C4-2B (cell line): ENCODE measurements at regions not wholly inside any gene's neighbourhood (a gene's known extent, or its start where the extent isn't known, plus 50 kb on each side); places are given as distances from the start of the nearest gene placed in this dataset.

Experiments used
- H3K27ac ChIP-seq: fragments of 450-650 bp; 2 replicates; pipeline ENCODE4 v1.5.1; 2017
- ZFX ChIP-seq: fragments of 450-650 bp; IDR thresholded peaks from 2 replicates; pipeline ENCODE4 v1.6.1; 2017
- TF ChIP-seq, protein P1 (sequence below): fragments of 450-650 bp; conservative IDR thresholded peaks from 2 replicates; pipeline ENCODE4 v1.5.1; 2017; ENCODE audit warnings: mild to moderate bottlenecking

DNA sequence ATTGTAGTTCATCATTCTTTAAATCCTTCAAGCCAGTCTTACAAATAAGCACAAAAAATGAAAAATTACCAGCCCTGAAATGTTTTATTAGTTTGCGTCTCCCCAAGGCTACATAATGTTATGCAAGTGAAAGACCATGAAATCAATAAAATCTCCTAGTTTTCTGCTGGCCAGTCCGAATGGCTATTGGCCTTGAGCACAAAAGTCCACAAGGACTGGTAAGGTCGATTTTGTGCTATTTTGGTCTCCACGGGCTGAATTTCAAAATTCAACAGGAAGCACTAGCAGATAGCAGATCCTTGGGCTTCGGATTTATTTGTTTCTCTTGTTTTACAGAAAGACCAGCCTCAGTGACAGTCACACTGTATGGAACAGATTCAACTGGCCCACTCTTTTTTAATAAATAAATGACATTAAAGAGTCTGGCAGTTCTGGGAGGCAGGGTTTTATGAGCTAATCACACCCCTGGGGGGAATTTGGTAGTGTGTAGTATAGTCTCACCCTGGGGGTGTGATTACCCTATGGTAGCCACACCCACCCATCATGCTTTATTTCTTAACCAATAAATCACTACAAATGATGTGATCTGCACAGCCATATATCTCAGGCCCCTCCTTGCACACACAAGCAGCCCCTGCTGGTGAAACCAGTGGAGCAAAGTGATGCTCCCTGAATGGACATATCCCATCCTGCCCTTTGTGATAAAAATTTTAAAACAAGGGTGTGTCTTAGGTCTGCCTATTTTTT, 51.1 kb upstream of the TMEM33 start:
- no peak for TF ChIP-seq ZFX
- TF ChIP-seq, protein P1, sequence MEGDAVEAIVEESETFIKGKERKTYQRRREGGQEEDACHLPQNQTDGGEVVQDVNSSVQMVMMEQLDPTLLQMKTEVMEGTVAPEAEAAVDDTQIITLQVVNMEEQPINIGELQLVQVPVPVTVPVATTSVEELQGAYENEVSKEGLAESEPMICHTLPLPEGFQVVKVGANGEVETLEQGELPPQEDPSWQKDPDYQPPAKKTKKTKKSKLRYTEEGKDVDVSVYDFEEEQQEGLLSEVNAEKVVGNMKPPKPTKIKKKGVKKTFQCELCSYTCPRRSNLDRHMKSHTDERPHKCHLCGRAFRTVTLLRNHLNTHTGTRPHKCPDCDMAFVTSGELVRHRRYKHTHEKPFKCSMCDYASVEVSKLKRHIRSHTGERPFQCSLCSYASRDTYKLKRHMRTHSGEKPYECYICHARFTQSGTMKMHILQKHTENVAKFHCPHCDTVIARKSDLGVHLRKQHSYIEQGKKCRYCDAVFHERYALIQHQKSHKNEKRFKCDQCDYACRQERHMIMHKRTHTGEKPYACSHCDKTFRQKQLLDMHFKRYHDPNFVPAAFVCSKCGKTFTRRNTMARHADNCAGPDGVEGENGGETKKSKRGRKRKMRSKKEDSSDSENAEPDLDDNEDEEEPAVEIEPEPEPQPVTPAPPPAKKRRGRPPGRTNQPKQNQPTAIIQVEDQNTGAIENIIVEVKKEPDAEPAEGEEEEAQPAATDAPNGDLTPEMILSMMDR, result peak; percentile 13; the same call in 1 of the 2 replicates
- H3K27ac ChIP-seq, result no peak overlapping the region

DNA sequence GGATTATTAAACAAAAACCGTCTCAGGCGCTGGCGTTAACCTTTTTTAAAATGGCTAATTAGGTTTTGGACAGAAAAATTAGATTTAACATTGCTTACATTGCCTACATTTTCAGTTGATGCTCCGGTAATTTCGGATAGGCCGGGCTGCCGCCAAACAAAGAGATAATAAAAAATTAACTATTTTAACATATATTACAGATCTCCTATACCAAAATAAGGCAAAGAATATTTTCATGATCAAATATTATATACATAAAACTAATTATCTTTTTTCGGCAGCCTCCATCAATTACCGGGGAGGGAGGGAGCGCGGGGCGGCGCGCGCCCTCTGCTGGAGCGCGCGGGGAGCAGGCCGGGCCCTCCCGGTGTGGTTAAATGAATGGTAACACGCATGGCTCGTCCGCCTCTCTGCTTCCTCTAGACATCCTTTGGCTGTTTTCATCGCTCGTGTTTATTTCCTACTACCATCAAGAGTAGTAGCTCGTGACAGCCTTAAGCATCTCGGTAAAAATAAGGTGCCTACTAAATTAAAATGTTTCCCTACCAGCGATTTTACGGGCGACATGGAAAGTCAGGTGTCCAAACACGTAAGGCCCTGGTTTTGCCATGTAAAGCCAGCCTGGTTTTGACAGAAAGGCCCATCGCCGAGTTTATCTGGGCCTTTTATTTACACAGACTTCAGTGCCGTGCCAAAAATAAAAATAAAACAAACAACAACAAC, 52.4 kb upstream of the TMEM33 start:
- no peak overlapping the region for H3K27ac ChIP-seq
- TF ChIP-seq, protein P1, result peak; percentile 79
- TF ChIP-seq ZFX, result no peak

DNA sequence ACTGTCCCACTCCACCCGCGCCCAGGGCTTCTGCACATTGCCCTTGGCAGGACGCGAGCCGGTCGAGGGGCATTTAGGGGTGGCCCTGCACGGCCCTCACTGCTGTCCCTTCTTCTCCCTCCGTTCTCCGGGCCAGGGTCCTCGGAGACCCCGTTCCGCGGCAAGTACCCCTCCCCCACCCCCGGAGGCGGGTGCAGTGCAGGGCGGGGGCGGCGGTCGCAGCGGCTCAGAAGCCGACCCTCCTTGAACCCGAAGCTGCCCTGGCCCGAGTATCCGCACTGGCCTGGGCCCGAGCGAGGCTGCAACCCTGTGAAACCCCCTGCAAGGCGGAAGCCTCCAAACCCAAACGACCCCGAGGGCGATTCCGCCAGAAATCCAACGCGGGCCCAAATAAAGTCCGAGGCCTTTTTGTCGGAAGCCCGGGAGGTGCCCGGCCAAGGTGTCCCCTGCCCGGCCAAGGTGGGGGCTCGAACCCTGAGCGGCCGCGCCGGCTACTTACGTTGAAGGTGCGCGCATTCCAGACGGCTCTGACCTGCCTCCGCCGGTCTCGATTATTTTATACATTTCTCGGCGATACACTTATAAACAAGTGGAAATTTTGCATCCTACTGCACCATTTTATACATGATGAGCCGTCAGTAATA, 53.1 kb upstream of the TMEM33 start:
- TF ChIP-seq, protein P1, result no peak
- no peak for TF ChIP-seq ZFX
- H3K27ac ChIP-seq, result no peak overlapping the region

DNA sequence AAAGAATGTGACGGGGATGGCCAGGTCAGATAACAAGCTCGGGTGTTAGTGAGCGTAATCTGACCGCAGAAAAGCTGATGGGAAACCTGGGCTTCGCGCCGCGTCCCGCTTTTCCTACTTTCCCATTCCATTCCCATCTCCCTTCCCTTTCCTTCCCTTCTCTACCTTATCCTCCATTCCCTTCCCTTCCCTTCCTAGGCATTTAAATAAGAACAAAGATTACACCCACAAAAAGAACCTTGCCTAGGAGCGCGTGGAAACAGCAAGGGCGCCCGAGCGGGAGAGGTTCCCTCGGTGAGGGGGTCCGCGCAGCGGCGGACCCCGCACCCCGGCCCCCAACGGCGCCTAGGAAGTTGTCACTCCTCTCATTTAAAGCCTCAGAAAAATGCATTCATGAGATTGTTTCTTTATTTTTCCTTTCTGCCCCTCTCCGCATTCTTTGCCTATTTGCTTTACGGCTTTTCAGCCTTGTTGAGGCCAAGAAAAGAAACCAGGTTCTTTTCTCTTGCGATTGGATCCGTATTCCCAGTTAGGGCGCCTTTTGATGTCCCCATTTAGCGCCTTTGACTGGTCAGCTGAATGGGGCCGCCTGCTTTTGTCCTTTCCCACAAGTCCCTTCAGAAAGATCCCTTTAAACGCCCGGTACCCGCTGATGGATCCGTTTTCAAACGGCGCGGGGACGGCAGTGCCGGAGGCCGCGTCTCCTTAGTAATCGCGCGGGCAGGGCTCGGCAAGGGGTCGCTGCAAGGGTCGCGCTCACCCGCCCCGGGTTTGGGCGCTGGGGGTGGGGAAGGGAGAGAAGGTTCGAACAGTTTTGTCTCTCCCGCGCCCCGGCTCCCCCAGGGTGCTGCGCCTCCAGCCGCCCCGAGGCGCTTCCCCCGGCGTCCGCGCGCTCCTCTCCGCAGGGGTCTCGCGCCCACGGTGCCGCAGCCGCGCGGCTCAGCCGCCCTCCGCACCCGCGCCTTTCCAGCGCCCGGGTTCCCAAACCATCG, 54.1 kb upstream of the TMEM33 start:
- no peak overlapping the region for H3K27ac ChIP-seq
- TF ChIP-seq, protein P1, result no peak
- no peak for TF ChIP-seq ZFX

DNA sequence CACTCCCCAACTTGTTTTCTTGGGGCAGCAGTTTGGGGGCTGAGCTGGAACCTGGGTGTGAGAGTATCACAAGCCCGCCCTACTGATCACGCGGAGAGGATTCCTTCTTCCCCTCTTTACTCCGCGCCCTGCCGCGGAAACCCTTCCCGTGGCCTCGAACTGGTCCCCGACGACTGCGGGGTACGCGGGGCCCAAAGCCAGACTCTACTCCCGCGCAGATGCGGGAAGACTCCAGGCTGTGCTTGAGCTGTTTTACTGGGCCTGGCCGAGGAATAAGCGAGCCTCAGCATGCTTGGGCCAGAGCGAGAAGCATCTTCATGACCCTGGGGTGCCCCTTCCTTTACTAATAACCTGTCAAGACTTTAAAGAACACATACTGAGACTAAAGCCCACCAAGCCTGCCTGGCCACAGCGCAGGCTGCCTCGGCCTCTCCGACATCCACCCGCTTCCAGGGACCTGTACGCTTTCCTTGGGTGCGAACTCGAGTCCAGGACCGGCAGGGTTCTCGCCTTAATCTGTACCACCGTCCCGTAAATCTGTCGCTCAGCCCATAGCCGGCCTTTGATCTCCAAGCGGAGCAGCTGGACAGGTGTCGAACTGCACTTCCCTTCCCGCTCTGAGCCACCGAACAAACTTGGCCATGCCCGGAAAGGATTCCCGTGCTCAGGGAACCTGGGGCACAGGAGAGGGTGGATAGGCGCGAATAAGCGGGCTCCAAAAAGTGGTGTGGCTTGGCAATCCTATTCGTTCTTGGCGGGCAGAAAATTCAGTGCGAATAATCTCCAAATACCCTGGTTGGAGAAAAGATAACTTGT, 55.0 kb upstream of the TMEM33 start:
- no peak overlapping the region for H3K27ac ChIP-seq
- TF ChIP-seq, protein P1, result no peak
- TF ChIP-seq ZFX, result no peak

DNA sequence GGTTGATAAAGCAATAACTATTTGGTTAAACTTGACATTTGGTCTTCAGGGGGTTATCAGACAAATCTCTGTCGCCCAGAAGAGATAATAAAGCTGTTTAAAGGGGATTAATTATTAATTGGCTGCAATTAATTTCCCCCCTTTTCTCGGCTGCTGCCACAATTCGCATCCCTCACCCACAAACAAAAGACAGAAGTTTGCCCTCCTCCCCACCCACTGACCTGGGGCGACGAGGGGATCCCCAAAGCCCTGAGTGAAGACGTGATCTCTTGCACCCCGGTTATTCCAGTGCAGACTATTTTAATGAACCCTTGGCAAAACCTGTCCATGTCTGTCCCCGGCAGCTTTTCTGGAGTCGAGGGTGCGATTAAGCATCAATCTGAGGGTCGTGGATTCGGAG, 55.7 kb upstream of the TMEM33 start:
- TF ChIP-seq ZFX, result no peak
- TF ChIP-seq, protein P1, result no peak
- no peak overlapping the region for H3K27ac ChIP-seq
